ENCODE measurements at regions not wholly inside any gene's neighbourhood (a gene's known extent, or its start where the extent isn't known, plus 50 kb on each side); places are given as distances from the start of the nearest gene placed in this dataset.

GRCh38 chr7:46123756-46124343 is 202.8 kb upstream of the IGFBP3 start:
- no peaks in the 10 kb centered on the region for H3K9me3 Mint-ChIP-seq
- Histone ChIP-seq H2AFZ (peak overlapping the region; percentile 18; the same call in 1 of the 2 replicates), H3K27ac (ENCODE audit: low read depth) (no peak overlapping the region), H3K9me2 (ENCODE audit: insufficient read depth) (no peaks in the 10 kb centered on the region), H3K27me3 (ENCODE audit: insufficient read depth) (no peaks in the 10 kb centered on the region), H3K4me3 (no peak overlapping the region), H3K4me1 (ENCODE audit: insufficient read depth) (no peaks in the 10 kb centered on the region), H4K20me1 (replicated peaks; ENCODE audit: insufficient read depth) (no peaks in the 10 kb centered on the region), H3K4me2 (no peak overlapping the region), H3F3A (replicated peaks; ENCODE audit: low read depth) (no peaks in the 10 kb centered on the region), H3K79me2 (replicated peaks; ENCODE audit: insufficient read depth) (no peaks in the 10 kb centered on the region), H3K36me3 (ENCODE audit: insufficient read depth) (no peaks in the 10 kb centered on the region)
- DNase-seq (ENCODE audit: low spot score) (no peak), ATAC-seq (no peak)
- no peaks in the 10 kb centered on the region for H3K36me3 Mint-ChIP-seq (ENCODE audit: low read depth)
- H3K27me3 Mint-ChIP-seq (ENCODE audit: insufficient read depth, low read depth, poor library complexity): no peaks in the 10 kb centered on the region
- H3K4me1 Mint-ChIP-seq: no peaks in the 10 kb centered on the region
- no peak overlapping the region for H3K27ac Mint-ChIP-seq
- TF ChIP-seq POLR2AphosphoS5 (IDR thresholded peaks at IDR 0.05; ENCODE audit: low read depth) (no peak), NANOG (IDR thresholded peaks at IDR 0.05; ENCODE audit: borderline replicate concordance) (no peak), STAT1 (IDR thresholded peaks at IDR 0.05; ENCODE audit: unreplicated experiment) (no peak), CREB1 (CRISPR knock-in tag; IDR thresholded peaks at IDR 0.05; ENCODE audit: low read depth) (no peak), CTCF (conservative IDR thresholded peaks at IDR 0.05; ENCODE audit: low read depth in 2 of 2) (no peak), EZH2 (IDR thresholded peaks at IDR 0.05; ENCODE audit: low read depth, unreplicated experiment) (no peak), ZNF114 (CRISPR knock-in tag; IDR thresholded peaks at IDR 0.05) (no peak), ETS1 (IDR thresholded peaks at IDR 0.05) (no peak), EZH2phosphoT487 (IDR thresholded peaks at IDR 0.05; ENCODE audit: unreplicated experiment) (no peak), ZNF331 (CRISPR knock-in tag; IDR thresholded peaks at IDR 0.05; ENCODE audit: low read depth) (no peak), JUNB (IDR thresholded peaks at IDR 0.05; ENCODE audit: unreplicated experiment) (no peak)
- H3K4me3 Mint-ChIP-seq: no peak overlapping the region

GRCh38 chr7:46115410-46115809 is 194.3 kb upstream of the IGFBP3 start:
- DNase-seq (ENCODE audit: low spot score) (no peak), ATAC-seq (no peak)
- Histone ChIP-seq H4K20me1 (replicated peaks; ENCODE audit: insufficient read depth) (no peaks in the 10 kb centered on the region), H2AFZ (no peak overlapping the region), H3K36me3 (ENCODE audit: insufficient read depth) (no peaks in the 10 kb centered on the region), H3K4me2 (no peak overlapping the region), H3F3A (replicated peaks; ENCODE audit: low read depth) (no peaks in the 10 kb centered on the region), H3K9me2 (ENCODE audit: insufficient read depth) (no peaks in the 10 kb centered on the region), H3K27me3 (ENCODE audit: insufficient read depth) (no peaks in the 10 kb centered on the region), H3K27ac (ENCODE audit: low read depth) (no peak overlapping the region), H3K4me1 (ENCODE audit: insufficient read depth) (no peaks in the 10 kb centered on the region), H3K79me2 (replicated peaks; ENCODE audit: insufficient read depth) (no peaks in the 10 kb centered on the region), H3K4me3 (no peak overlapping the region)
- Mint-ChIP-seq H3K9me3 (no peaks in the 10 kb centered on the region), H3K4me3 (no peak overlapping the region), H3K27me3 (ENCODE audit: insufficient read depth, low read depth, poor library complexity) (no peaks in the 10 kb centered on the region), H3K27ac (no peak overlapping the region), H3K36me3 (ENCODE audit: low read depth) (no peaks in the 10 kb centered on the region), H3K4me1 (no peaks in the 10 kb centered on the region)
- TF ChIP-seq ZNF331 (CRISPR knock-in tag; IDR thresholded peaks at IDR 0.05; ENCODE audit: low read depth): no peak
- no peak for TF ChIP-seq ETS1 (IDR thresholded peaks at IDR 0.05)
